ENCODE measurements at regions not wholly inside any gene's neighbourhood (a gene's known extent, or its start where the extent isn't known, plus 50 kb on each side); places are given as distances from the start of the nearest gene placed in this dataset.

- no peak overlapping the region for H3K4me2 ChIP-seq (ENCODE audit: insufficient read depth in 1 of 2, low read depth in 2 of 2, low read length in 2 of 2)
- H4K5ac ChIP-seq (ENCODE audit: insufficient read length, low read depth, low read length) = no peak overlapping the region
- no peaks in the 10 kb centered on the region for H4K20me1 ChIP-seq (replicated peaks in 1 of 2; ENCODE audit: control insufficient read depth in 1 of 2, insufficient read depth in 2 of 2, low read length in 2 of 2)
- no peaks in the 10 kb centered on the region for H3K27me3 ChIP-seq (replicated peaks in 1 of 4; ENCODE audit: control insufficient read depth in 3 of 4, extremely low read depth in 1 of 4, insufficient read depth in 3 of 4, low read length in 3 of 4)
- no peak overlapping the region for H4K91ac ChIP-seq (replicated peaks; ENCODE audit: insufficient read length, low read length)
- H3K18ac ChIP-seq (ENCODE audit: extremely low read depth, low read length) = no peak overlapping the region
- H2BK20ac ChIP-seq (ENCODE audit: low read length) = no peak overlapping the region
- no peak overlapping the region for H2BK15ac ChIP-seq (ENCODE audit: low read length)
- H3K79me2 ChIP-seq (ENCODE audit: control insufficient read depth in 1 of 2, insufficient read depth in 2 of 2, low read length in 2 of 2) = peaks cover 0 to 4% of the 10 kb centered on the region in 2 experiments; a peak in 2 of 4 replicates
- no peak overlapping the region for H2BK12ac ChIP-seq (ENCODE audit: low read depth, low read length)
- H3K9ac ChIP-seq (replicated peaks in 1 of 4; ENCODE audit: extremely low read depth in 1 of 4, low read depth in 3 of 4, low read length in 3 of 4) = no peak overlapping the region
- H3K14ac ChIP-seq (ENCODE audit: insufficient read length) = no peak overlapping the region
- H3K9me3 ChIP-seq (ENCODE audit: insufficient read depth in 2 of 2, low read depth in 1 of 2, low read length in 1 of 2) = no peaks in the 10 kb centered on the region; a peak in 1 of 4 replicates
- POLR2A ChIA-PET (ENCODE audit: partially characterized antibody) = no interaction called here
- no peak overlapping the region for H4K8ac ChIP-seq (ENCODE audit: extremely low read depth, insufficient read depth, low read length)
- CTCF ChIA-PET (ENCODE audit: partially characterized antibody) = interaction anchor here (1.5 kb wide), 1 partner anchor 493 kb away, joined by 3 read pairs; no protein-coding TSS in a partner anchor
- H2AFZ ChIP-seq (ENCODE audit: low read length) = no peak overlapping the region
- no peak overlapping the region for H3K23ac ChIP-seq (ENCODE audit: insufficient read length)
- FAIRE-seq (no peak), DNase-seq (ENCODE audit: low read depth in 1 of 2, low spot score in 2 of 2) (no peak)
- no peak overlapping the region for H3K56ac ChIP-seq (replicated peaks; ENCODE audit: insufficient read length, low read depth, low read length)
- H3K79me1 ChIP-seq (ENCODE audit: low read depth, low read length) = no peaks in the 10 kb centered on the region
- H2BK120ac ChIP-seq (replicated peaks; ENCODE audit: low read depth, low read length) = no peak overlapping the region
- no peak overlapping the region for H2AK5ac ChIP-seq (ENCODE audit: low read depth, low read length)
- H3K4me3 ChIP-seq (ENCODE audit: extremely low read depth in 1 of 4, insufficient read depth in 2 of 4, low read depth in 3 of 4, low read length in 4 of 4) = no peak overlapping the region
- no peaks in the 10 kb centered on the region for H3K4me1 ChIP-seq (replicated peaks in 1 of 4; ENCODE audit: control insufficient read depth in 3 of 4, insufficient read depth in 4 of 4, low read length in 3 of 4)
- 100% methylated on average over 1 of the region's 1 CpG; no CpG with 5 or more reads in 1 of the 2 experiments for WGBS, 2 experiments (ENCODE audit: extremely low coverage in 1 of 2, insufficient coverage in 1 of 2, insufficient read length in 1 of 2, insufficient replicate concordance in 2 of 2, low coverage in 1 of 2, low lambda C conversion rate in 2 of 2, missing lambda C conversion rate in 1 of 2)
- peaks cover 0 to 2% (median 0%) of the 10 kb centered on the region in 4 experiments; a peak in 1 of 8 replicates for H3K36me3 ChIP-seq (ENCODE audit: control insufficient read depth in 2 of 4, insufficient read depth in 4 of 4, low read length in 3 of 4)
- no peak for TF ChIP-seq CBX8 (IDR thresholded peaks at IDR 0.05; ENCODE audit: borderline replicate concordance, low read depth, low read length)
- no peak overlapping the region for H2BK5ac ChIP-seq (ENCODE audit: low read depth, low read length)
- no peaks in the 10 kb centered on the region for H3K23me2 ChIP-seq (ENCODE audit: low read depth, low read length)
- no peak overlapping the region for H3K4ac ChIP-seq (replicated peaks; ENCODE audit: insufficient read length, low read depth, low read length)
- H3K27ac ChIP-seq (ENCODE audit: low read depth, low read length) = no peak overlapping the region
Observed at GRCh38 chr2:167626301-167626700, 621.1 kb downstream of the STK39 start.
